ENCODE measurements at regions not wholly inside any gene's neighbourhood (a gene's known extent, or its start where the extent isn't known, plus 50 kb on each side); places are given as distances from the start of the nearest gene placed in this dataset.

DNA sequence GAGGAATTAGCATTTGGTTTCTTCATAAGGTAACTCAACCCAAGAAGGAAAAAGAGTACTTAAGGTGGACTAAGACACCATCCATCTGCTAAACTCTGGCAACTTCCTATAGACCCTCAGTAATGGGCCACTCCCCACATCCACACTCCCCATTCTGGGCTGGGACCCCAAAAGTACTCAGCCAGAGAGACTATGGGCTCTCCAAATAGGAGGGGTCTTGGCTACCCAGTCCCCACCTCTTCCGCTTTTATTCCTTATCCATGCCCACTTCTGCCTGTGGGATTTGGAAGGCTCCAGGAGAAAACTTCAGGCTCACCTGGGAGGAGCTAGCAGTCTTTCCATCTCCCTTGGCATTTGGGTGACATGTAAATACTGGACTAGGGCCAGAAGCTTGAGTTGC lies 164.5 kb upstream of the CCL2 start:
- no peaks in the 10 kb centered on the region for H3K27me3 ChIP-seq (ENCODE audit: control insufficient read depth, insufficient read depth, low read length)
- TF ChIP-seq POLR2A (IDR thresholded peaks at IDR 0.05; ENCODE audit: low read depth, low read length) (no peak), RAD21 (IDR thresholded peaks at IDR 0.05; ENCODE audit: low read length) (no peak), SMC3 (IDR thresholded peaks at IDR 0.05; ENCODE audit: low read depth, low read length) (no peak), BHLHE40 (IDR thresholded peaks at IDR 0.05; ENCODE audit: low read depth, low read length) (no peak), MAFK (IDR thresholded peaks at IDR 0.05; ENCODE audit: low read depth, low read length) (no peak), NFE2L2 (IDR thresholded peaks at IDR 0.05; ENCODE audit: low read depth, low read length) (no peak), RCOR1 (IDR thresholded peaks at IDR 0.05; ENCODE audit: insufficient replicate concordance, low read length) (no peak), CHD1 (IDR thresholded peaks at IDR 0.05; ENCODE audit: low read depth, low read length) (no peak), CEBPB (IDR thresholded peaks at IDR 0.05; ENCODE audit: low read depth, low read length) (no peak), MAZ (IDR thresholded peaks at IDR 0.05; ENCODE audit: borderline replicate concordance, low read depth, low read length) (no peak)
- TF ChIP-seq, protein P1, sequence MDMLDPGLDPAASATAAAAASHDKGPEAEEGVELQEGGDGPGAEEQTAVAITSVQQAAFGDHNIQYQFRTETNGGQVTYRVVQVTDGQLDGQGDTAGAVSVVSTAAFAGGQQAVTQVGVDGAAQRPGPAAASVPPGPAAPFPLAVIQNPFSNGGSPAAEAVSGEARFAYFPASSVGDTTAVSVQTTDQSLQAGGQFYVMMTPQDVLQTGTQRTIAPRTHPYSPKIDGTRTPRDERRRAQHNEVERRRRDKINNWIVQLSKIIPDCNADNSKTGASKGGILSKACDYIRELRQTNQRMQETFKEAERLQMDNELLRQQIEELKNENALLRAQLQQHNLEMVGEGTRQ (IDR thresholded peaks at IDR 0.05; ENCODE audit: low read depth, low read length) = no peak
- no peak overlapping the region for H4K91ac ChIP-seq (ENCODE audit: insufficient read depth, low read depth, low read length)
- H3K79me1 ChIP-seq (ENCODE audit: low read depth in 1 of 2, low read length in 2 of 2) = no peaks in the 10 kb centered on the region
- CTCF ChIA-PET = no interaction called here
- no peak overlapping the region for H4K5ac ChIP-seq (ENCODE audit: low read depth, low read length)
- no peak overlapping the region for H3K23ac ChIP-seq (ENCODE audit: low read depth, low read length)
- no peak overlapping the region for H3K18ac ChIP-seq (ENCODE audit: low read depth, low read length)
- H3K36me3 ChIP-seq (ENCODE audit: control insufficient read depth, insufficient read depth, low read length) = no peaks in the 10 kb centered on the region
- BruUV-seq (replicated peaks) = no TSS peak
- ATAC-seq (ENCODE audit: low read depth) (no peak), DNase-seq (no peak)
- no peak overlapping the region for H3K27ac ChIP-seq (ENCODE audit: insufficient read depth, low read length)
- H3K14ac ChIP-seq (replicated peaks; ENCODE audit: low read depth, low read length) = no peak overlapping the region
- no peak overlapping the region for H3K4me2 ChIP-seq (ENCODE audit: low read depth, low read length)
- no peak overlapping the region for H3K4ac ChIP-seq (ENCODE audit: low read depth, low read length)
- H2AK5ac ChIP-seq (ENCODE audit: low read depth, low read length) = no peak overlapping the region
- H3K4me1 ChIP-seq (ENCODE audit: control insufficient read depth, insufficient read depth, low read length) = no peaks in the 10 kb centered on the region
- H2AFZ ChIP-seq (replicated peaks; ENCODE audit: low read length, poor library complexity) = no peak overlapping the region
- dilution Hi-C loops (cut with HindIII; ENCODE audit: low sequenced_read_pairs, unreplicated experiment) = no loop called here
- H4K8ac ChIP-seq (ENCODE audit: low read depth in 2 of 2, low read length in 2 of 2) = no peak overlapping the region
- WGBS, 2 experiments (ENCODE audit: extremely low coverage in 2 of 2, insufficient read length in 1 of 2) = no CpG with 5 or more reads among the region's 1 CpG
- peaks cover 5% of the 10 kb centered on the region; the same call in 1 of the 2 replicates for H3K9me3 ChIP-seq (ENCODE audit: control insufficient read depth, insufficient read depth, low read length)
- H3K56ac ChIP-seq (ENCODE audit: extremely low read depth, insufficient read depth, low read length) = no peak overlapping the region
- no peak overlapping the region for H2BK5ac ChIP-seq (ENCODE audit: low read depth, low read length, poor library complexity, severe bottlenecking)
- H4K20me1 ChIP-seq (ENCODE audit: insufficient read depth, low read length) = no peaks in the 10 kb centered on the region
- H2BK120ac ChIP-seq (ENCODE audit: low read depth, low read length) = no peak overlapping the region
- POLR2A ChIA-PET (ENCODE audit: unreplicated experiment) = no interaction called here
- no peak overlapping the region for H3K9ac ChIP-seq (ENCODE audit: low read depth, low read length)
- intact Hi-C loops (cut with micrococcal nuclease) = no loop called here
- H2AK9ac ChIP-seq (replicated peaks; ENCODE audit: low read depth, low read length, poor library complexity) = no peak overlapping the region
- no peak overlapping the region for H2BK20ac ChIP-seq (ENCODE audit: low read depth, low read length)
- H2BK15ac ChIP-seq (ENCODE audit: low read depth, low read length) = no peak overlapping the region
- in situ Hi-C loops (cut with MboI; ENCODE audit: low sequenced_read_pairs) = no loop called here
- H3K4me3 ChIP-seq (ENCODE audit: insufficient read depth, low read depth, low read length) = no peak overlapping the region
- no peaks in the 10 kb centered on the region for H3K9me1 ChIP-seq (ENCODE audit: insufficient read depth, low read length)

Measured in IMR-90 (cell line).